ENCODE measurements at regions not wholly inside any gene's neighbourhood (a gene's known extent, or its start where the extent isn't known, plus 50 kb on each side); places are given as distances from the start of the nearest gene placed in this dataset.

- Histone ChIP-seq H3K4me1 (ENCODE audit: insufficient read depth, low read length) (peaks cover 12% of the 10 kb centered on the region), H3K9me2 (replicated peaks; ENCODE audit: low read length) (no peaks in the 10 kb centered on the region), H3K27ac (ENCODE audit: low read length) (no peak overlapping the region), H3K4me2 (ENCODE audit: low read length) (no peak overlapping the region), H3K79me2 (ENCODE audit: low read length) (no peaks in the 10 kb centered on the region), H3F3A (ENCODE audit: low read length, unreplicated experiment) (no peaks in the 10 kb centered on the region), H3K9ac (ENCODE audit: low read length) (no peak overlapping the region), H3K27me3 (ENCODE audit: low read length) (no peaks in the 10 kb centered on the region), H2AFZ (ENCODE audit: low read length) (no peak overlapping the region), H3K4me3 (ENCODE audit: low read length) (no peak overlapping the region), H3K36me3 (ENCODE audit: low read depth, low read length) (no peaks in the 10 kb centered on the region), H4K20me1 (ENCODE audit: low read length) (no peaks in the 10 kb centered on the region), H3K9me3 (ENCODE audit: low read length) (no peaks in the 10 kb centered on the region)
- intact Hi-C loops (cut with micrococcal nuclease), result no loop called here
- no TSS peak for BruUV-seq (replicated peaks)
- ChIA-PET POLR2A (ENCODE audit: unreplicated experiment) (no interaction called here), CTCF (interaction anchor here (0.6 kb wide), 1 partner anchor 34 kb away, joined by 3 read pairs; no protein-coding TSS in a partner anchor)
- ATAC-seq (no peak), DNase-seq (no peak)
- TF ChIP-seq CTCF (conservative IDR thresholded peaks at IDR 0.05; ENCODE audit: low read depth, low read length), result no peak
- no peak for TF ChIP-seq EZH2 (IDR thresholded peaks at IDR 0.05; ENCODE audit: low read length, unreplicated experiment)
- no peak for TF ChIP-seq EZH2phosphoT487 (IDR thresholded peaks at IDR 0.05; ENCODE audit: borderline replicate concordance, low read length)
These were observed 134.7 kb upstream of the TSC22D2 start for GRCh38 chr3:150273396-150273795.

- CTCF ChIA-PET, result no interaction called here
These were observed 136.5 kb upstream of the TSC22D2 start for GRCh38 chr3:150271591-150271960.

More at GRCh38 chr3:150271591-150271960, 136.5 kb upstream of the TSC22D2 start:
- Histone ChIP-seq H4K20me1 (ENCODE audit: low read length) (no peaks in the 10 kb centered on the region), H3K27ac (ENCODE audit: low read length) (no peak overlapping the region), H3K4me3 (ENCODE audit: low read length) (no peak overlapping the region), H3K36me3 (ENCODE audit: low read depth, low read length) (no peaks in the 10 kb centered on the region), H3K4me1 (ENCODE audit: insufficient read depth, low read length) (peaks cover 14% of the 10 kb centered on the region), H3K27me3 (ENCODE audit: low read length) (no peaks in the 10 kb centered on the region), H3K79me2 (ENCODE audit: low read length) (no peaks in the 10 kb centered on the region), H3K9me2 (replicated peaks; ENCODE audit: low read length) (no peaks in the 10 kb centered on the region), H3F3A (ENCODE audit: low read length, unreplicated experiment) (no peaks in the 10 kb centered on the region), H3K9ac (ENCODE audit: low read length) (no peak overlapping the region), H3K4me2 (ENCODE audit: low read length) (no peak overlapping the region), H2AFZ (ENCODE audit: low read length) (no peak overlapping the region), H3K9me3 (ENCODE audit: low read length) (no peaks in the 10 kb centered on the region)
- TF ChIP-seq EZH2phosphoT487 (IDR thresholded peaks at IDR 0.05; ENCODE audit: borderline replicate concordance, low read length) (no peak), EZH2 (IDR thresholded peaks at IDR 0.05; ENCODE audit: low read length, unreplicated experiment) (no peak), CTCF (conservative IDR thresholded peaks at IDR 0.05; ENCODE audit: low read depth, low read length) (no peak)
- no peak for ATAC-seq
- BruUV-seq (replicated peaks), result no TSS peak
- intact Hi-C loops (cut with micrococcal nuclease), result no loop called here
- no peak for DNase-seq
- POLR2A ChIA-PET (ENCODE audit: unreplicated experiment), result no interaction called here
